SK-N-SH (cell line): ENCODE measurements at regions not wholly inside any gene's neighbourhood (a gene's known extent, or its start where the extent isn't known, plus 50 kb on each side); places are given as distances from the start of the nearest gene placed in this dataset.

Experiments
- MAX ChIP-seq: IDR thresholded peaks from 2 replicates; pipeline ENCODE4 v1.4.0; 2012; ENCODE audit warnings: low read depth
- NRF1 ChIP-seq: IDR thresholded peaks from 2 replicates; pipeline ENCODE4 v1.6.1; 2012; ENCODE audit warnings: low read depth, mild to moderate bottlenecking, low read length
- POLR2AphosphoS5 ChIP-seq: IDR thresholded peaks from 2 replicates; pipeline ENCODE4 v1.6.1; 2012; ENCODE audit warnings: low read depth, low read length
- RAD21 ChIP-seq: IDR thresholded peaks from 2 replicates; pipeline ENCODE4 v1.6.1; 2012; ENCODE audit warnings: mild to moderate bottlenecking, low read length
- RCOR1 ChIP-seq: fragments of 150-350 bp; IDR thresholded peaks from 2 replicates; pipeline ENCODE4 v1.6.1; 2017; ENCODE audit warnings: antibody characterized with exemption, low read length
- RXRA ChIP-seq: IDR thresholded peaks from 2 replicates; pipeline ENCODE4 v1.4.0; 2012; ENCODE audit warnings: low read depth, mild to moderate bottlenecking, borderline replicate concordance
- TCF12 ChIP-seq: IDR thresholded peaks from 2 replicates; pipeline ENCODE4 v1.4.0; 2012
- YY1 ChIP-seq: IDR thresholded peaks from 2 replicates; pipeline ENCODE4 v1.4.0; 2012; ENCODE audit warnings: low read depth, mild to moderate bottlenecking
- TF ChIP-seq, protein P1 (sequence below): fragments of 200-600 bp; sonication (generic); IDR thresholded peaks from 2 replicates; pipeline ENCODE4 v1.6.1; 2017; ENCODE audit warnings: antibody characterized with exemption, mild to moderate bottlenecking, moderate library complexity

DNA sequence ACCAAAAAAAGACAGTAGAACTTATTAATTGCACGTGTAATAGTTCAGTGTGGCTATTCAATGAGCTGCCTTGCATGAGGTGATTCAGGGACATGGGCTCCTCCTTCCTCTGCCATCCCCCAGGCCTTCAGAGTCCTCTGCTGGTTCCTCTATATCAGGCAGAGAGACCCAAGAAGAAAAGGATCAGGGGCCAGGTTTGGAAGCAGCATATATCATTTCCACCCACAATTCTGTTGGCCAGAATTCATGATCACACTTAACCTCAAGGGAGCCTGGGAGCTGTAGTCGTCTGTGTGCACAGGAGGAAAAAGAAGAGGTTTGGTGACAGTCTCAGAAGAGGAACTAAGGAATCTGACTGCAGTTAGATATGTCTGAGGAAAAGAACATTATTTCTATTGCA is 114.0 kb upstream of the GLS start:
- TF ChIP-seq RXRA (no peak), MAX (no peak), YY1 (no peak), RAD21 (no peak), NRF1 (no peak), TCF12 (no peak), RCOR1 (no peak), POLR2AphosphoS5 (no peak)
- TF ChIP-seq, protein P1, sequence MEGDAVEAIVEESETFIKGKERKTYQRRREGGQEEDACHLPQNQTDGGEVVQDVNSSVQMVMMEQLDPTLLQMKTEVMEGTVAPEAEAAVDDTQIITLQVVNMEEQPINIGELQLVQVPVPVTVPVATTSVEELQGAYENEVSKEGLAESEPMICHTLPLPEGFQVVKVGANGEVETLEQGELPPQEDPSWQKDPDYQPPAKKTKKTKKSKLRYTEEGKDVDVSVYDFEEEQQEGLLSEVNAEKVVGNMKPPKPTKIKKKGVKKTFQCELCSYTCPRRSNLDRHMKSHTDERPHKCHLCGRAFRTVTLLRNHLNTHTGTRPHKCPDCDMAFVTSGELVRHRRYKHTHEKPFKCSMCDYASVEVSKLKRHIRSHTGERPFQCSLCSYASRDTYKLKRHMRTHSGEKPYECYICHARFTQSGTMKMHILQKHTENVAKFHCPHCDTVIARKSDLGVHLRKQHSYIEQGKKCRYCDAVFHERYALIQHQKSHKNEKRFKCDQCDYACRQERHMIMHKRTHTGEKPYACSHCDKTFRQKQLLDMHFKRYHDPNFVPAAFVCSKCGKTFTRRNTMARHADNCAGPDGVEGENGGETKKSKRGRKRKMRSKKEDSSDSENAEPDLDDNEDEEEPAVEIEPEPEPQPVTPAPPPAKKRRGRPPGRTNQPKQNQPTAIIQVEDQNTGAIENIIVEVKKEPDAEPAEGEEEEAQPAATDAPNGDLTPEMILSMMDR: no peak
